ENCODE measurements at regions not wholly inside any gene's neighbourhood (a gene's known extent, or its start where the extent isn't known, plus 50 kb on each side); places are given as distances from the start of the nearest gene placed in this dataset.

GRCh38 chr6:14055541-14055940, 62.0 kb upstream of the CD83 start:
- H3K9me3 ChIP-seq (ENCODE audit: low read length), result peaks cover 2% of the 10 kb centered on the region
- no peaks in the 10 kb centered on the region for H3K4me1 ChIP-seq (ENCODE audit: insufficient read depth, low read length)
- H2AFZ ChIP-seq (ENCODE audit: low read depth, low read length), result no peak overlapping the region
- no peaks in the 10 kb centered on the region for H3K36me3 ChIP-seq (ENCODE audit: insufficient read depth, low read length)
- H3K27me3 ChIP-seq (ENCODE audit: insufficient read depth, low read length), result peaks cover 21% of the 10 kb centered on the region
- H3K4me3 ChIP-seq (ENCODE audit: low read length), result no peak overlapping the region

DNA sequence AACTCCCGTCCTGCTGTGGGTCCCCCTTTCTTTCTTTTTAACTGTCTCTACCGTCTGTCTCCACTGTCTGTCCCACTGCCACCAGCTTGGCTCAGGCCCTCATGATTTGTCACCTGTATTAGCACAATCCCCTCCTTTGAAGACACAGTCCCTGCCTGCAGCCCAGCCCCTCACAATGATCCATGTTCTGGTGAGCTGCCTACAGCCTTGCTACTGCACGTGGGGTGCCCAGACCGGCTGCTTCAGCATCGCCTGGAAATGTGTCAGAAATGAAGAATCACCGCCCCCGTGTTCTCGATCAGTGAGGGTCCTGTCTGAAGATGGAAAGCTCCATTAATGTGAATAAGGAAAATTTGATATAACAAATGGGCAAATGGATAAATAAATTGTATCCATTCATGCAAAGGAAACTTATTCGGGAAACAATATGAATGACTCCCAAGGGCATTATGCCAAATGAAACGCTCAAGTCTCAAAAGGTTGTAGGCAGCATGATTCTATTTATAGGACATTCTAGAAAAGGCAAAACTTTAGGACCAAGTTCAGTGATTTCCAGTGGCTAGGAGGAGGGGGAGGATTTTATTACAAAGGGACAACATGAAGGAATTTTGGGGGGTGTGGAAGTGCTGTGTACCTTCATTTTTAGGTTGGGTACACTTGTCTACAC, 59.4 kb upstream of the CD83 start:
- H3K4me1 ChIP-seq (ENCODE audit: insufficient read depth, low read length), result no peaks in the 10 kb centered on the region
- H2AFZ ChIP-seq (ENCODE audit: low read depth, low read length), result no peak overlapping the region
- no peak overlapping the region for H3K4me3 ChIP-seq (ENCODE audit: low read length)
- peaks cover 6% of the 10 kb centered on the region for H3K27me3 ChIP-seq (ENCODE audit: insufficient read depth, low read length)
- H3K9me3 ChIP-seq (ENCODE audit: low read length), result peaks cover 2% of the 10 kb centered on the region
- no peaks in the 10 kb centered on the region for H3K36me3 ChIP-seq (ENCODE audit: insufficient read depth, low read length)

- Histone ChIP-seq H3K4me1 (ENCODE audit: insufficient read depth, low read length) (no peaks in the 10 kb centered on the region), H3K27me3 (ENCODE audit: insufficient read depth, low read length) (peaks cover 6% of the 10 kb centered on the region), H3K36me3 (ENCODE audit: insufficient read depth, low read length) (no peaks in the 10 kb centered on the region), H3K9me3 (ENCODE audit: low read length) (peaks cover 2% of the 10 kb centered on the region), H2AFZ (ENCODE audit: low read depth, low read length) (no peak overlapping the region), H3K4me3 (ENCODE audit: low read length) (no peak overlapping the region)
These were observed 58.8 kb upstream of the CD83 start for GRCh38 chr6:14058735-14059134.

DNA sequence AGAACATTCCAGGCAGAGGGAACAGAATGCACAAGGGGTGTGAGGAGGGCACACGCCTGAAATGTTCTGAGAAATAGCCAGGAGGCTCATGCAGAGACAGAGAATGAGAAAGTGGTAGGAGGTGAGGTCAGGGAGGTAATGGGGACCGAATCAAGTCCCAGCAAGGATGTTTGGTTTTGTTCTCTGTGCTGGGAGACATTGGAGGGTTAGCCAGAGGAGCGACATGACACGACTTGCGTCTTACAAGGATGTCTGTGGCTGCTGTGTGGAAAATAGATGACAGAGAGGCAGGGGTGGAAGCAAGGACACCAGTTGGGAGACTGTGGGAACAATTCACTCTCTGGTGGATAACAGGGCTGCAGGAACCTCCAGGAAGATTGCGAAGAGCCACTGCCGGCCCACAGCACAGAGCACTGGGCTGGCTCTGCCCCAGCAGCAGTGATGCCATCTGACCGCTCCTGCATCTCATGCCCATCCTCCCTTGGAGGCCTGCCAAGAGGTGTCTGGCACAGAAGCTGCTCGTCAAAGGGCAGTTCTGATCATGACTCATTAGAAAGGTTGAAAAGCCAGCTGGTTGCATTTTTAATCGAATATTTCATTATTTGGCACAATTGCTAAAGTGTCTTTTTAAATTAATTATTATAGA, 57.7 kb upstream of the CD83 start:
- no peak overlapping the region for H3K4me3 ChIP-seq (ENCODE audit: low read length)

GRCh38 chr6:14060971-14061370, 56.6 kb upstream of the CD83 start:
- Histone ChIP-seq H3K27me3 (ENCODE audit: insufficient read depth, low read length) (peaks cover 6% of the 10 kb centered on the region), H3K36me3 (ENCODE audit: insufficient read depth, low read length) (no peaks in the 10 kb centered on the region), H2AFZ (ENCODE audit: low read depth, low read length) (no peak overlapping the region), H3K9me3 (ENCODE audit: low read length) (peaks cover 2% of the 10 kb centered on the region), H3K4me1 (ENCODE audit: insufficient read depth, low read length) (no peaks in the 10 kb centered on the region), H3K4me3 (ENCODE audit: low read length) (no peak overlapping the region)

More for the DNA sequence above, 57.7 kb upstream of the CD83 start:
- no peak overlapping the region for H2AFZ ChIP-seq (ENCODE audit: low read depth, low read length)
- peaks cover 6% of the 10 kb centered on the region for H3K27me3 ChIP-seq (ENCODE audit: insufficient read depth, low read length)
- H3K36me3 ChIP-seq (ENCODE audit: insufficient read depth, low read length), result no peaks in the 10 kb centered on the region
- peaks cover 2% of the 10 kb centered on the region for H3K9me3 ChIP-seq (ENCODE audit: low read length)
- H3K4me1 ChIP-seq (ENCODE audit: insufficient read depth, low read length), result no peaks in the 10 kb centered on the region

- Histone ChIP-seq H3K4me3 (ENCODE audit: low read length) (no peak overlapping the region), H2AFZ (ENCODE audit: low read depth, low read length) (no peak overlapping the region), H3K36me3 (ENCODE audit: insufficient read depth, low read length) (no peaks in the 10 kb centered on the region), H3K27me3 (ENCODE audit: insufficient read depth, low read length) (peaks cover 6% of the 10 kb centered on the region), H3K4me1 (ENCODE audit: insufficient read depth, low read length) (no peaks in the 10 kb centered on the region), H3K9me3 (ENCODE audit: low read length) (peaks cover 2% of the 10 kb centered on the region)
These were observed 55.9 kb upstream of the CD83 start for GRCh38 chr6:14061643-14062042.

DNA sequence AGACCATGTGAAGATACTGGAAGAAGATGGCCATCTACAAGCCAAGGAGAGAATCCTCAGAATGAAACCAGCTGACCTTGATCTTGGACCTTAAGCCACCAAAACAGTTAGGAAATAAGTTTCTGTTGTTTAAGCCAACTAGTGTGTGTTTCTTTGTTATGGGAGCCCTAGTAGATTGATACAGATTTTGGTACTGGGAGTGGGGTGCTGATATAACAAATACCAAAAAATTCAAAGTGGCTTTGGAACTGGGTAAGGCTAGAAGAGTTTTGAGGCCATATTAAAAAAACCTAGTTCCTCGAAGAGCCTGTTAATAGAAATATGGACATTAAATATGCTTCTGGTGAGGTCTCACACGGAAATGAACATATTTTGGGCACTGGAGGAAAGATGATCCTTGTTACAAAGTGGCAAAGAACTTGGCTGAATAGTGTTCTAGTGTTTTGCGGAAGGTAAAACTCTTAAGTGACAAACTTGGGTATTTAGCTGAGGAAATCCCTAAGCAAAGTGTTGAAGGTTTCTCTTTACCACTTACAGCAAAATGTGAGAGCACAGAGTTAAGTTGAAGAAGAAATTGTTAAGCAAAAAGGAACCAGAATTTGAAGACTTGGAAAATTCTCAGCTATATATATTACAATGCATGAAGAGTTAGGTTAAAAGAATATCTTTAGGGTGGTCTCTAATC, 55.1 kb upstream of the CD83 start:
- no peak overlapping the region for H3K4me3 ChIP-seq (ENCODE audit: low read length)
- H2AFZ ChIP-seq (ENCODE audit: low read depth, low read length), result no peak overlapping the region
- no peaks in the 10 kb centered on the region for H3K36me3 ChIP-seq (ENCODE audit: insufficient read depth, low read length)
- no peaks in the 10 kb centered on the region for H3K4me1 ChIP-seq (ENCODE audit: insufficient read depth, low read length)
- H3K27me3 ChIP-seq (ENCODE audit: insufficient read depth, low read length), result peaks cover 6% of the 10 kb centered on the region
- H3K9me3 ChIP-seq (ENCODE audit: low read length), result peaks cover 2% of the 10 kb centered on the region

- no peaks in the 10 kb centered on the region for H3K36me3 ChIP-seq (ENCODE audit: insufficient read depth, low read length)
- H3K9me3 ChIP-seq (ENCODE audit: low read length), result peaks cover 2% of the 10 kb centered on the region
- no peak overlapping the region for H2AFZ ChIP-seq (ENCODE audit: low read depth, low read length)
- H3K4me1 ChIP-seq (ENCODE audit: insufficient read depth, low read length), result no peaks in the 10 kb centered on the region
- H3K27me3 ChIP-seq (ENCODE audit: insufficient read depth, low read length), result peaks cover 6% of the 10 kb centered on the region
- no peak overlapping the region for H3K4me3 ChIP-seq (ENCODE audit: low read length)
These were observed 53.8 kb upstream of the CD83 start for GRCh38 chr6:14063756-14064155.

DNA sequence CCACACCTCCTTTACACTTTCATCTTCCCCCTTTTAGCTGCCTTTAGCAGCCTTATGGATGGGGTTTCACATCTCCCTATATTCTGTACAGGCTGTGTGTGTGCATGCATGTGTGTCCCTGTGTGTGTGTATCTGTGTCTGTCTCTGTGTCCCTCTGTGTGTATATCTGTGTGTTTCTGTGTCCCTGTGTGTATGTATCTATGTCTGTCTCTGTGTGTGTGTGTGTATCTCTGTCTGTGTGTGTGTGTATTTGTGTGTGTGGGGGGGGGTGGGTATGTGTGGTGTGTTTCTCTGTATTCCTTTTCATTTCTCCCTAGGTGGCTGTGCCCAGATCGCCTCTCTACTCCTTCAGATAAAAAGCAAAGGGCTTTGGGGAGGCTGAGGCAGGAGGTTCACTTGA, 52.2 kb upstream of the CD83 start:
- Histone ChIP-seq H3K4me3 (ENCODE audit: low read length) (no peak overlapping the region), H3K9me3 (ENCODE audit: low read length) (no peaks in the 10 kb centered on the region), H3K27me3 (ENCODE audit: insufficient read depth, low read length) (no peaks in the 10 kb centered on the region), H3K4me1 (ENCODE audit: insufficient read depth, low read length) (no peaks in the 10 kb centered on the region), H3K36me3 (ENCODE audit: insufficient read depth, low read length) (no peaks in the 10 kb centered on the region), H2AFZ (ENCODE audit: low read depth, low read length) (no peak overlapping the region)

DNA sequence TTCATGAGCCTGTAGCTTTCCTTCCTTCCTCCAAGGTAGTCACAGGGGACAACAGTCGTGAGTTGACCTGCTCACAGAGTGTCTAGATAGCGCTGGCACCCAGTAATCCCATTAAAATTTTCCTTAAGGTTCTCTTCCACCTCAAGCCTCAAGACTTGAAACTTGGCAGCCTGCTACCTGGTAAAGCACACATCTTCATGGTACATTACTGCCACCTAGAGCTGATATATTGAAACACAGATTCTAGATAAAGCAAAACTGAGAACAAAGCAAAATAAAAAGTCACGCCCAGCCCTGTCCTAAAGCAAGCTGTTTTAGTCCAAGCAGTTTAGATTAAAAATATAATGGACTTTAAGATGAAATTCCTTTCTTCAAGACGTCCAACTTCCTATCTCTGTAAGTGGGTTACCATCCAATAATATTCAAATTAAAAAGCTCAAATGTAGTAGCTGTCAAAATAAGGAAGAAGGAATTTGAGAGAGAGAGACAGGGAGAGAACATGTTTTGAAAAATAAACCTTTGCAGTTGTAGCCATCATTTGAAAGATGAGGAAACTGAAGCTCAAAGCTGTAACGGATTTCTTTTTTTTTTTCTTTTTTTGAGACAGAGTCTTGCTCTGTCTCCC, 50.7 kb upstream of the CD83 start:
- H3K9me3 ChIP-seq (ENCODE audit: low read length), result no peaks in the 10 kb centered on the region
- peak overlapping the region; percentile 85 for H2AFZ ChIP-seq (ENCODE audit: low read depth, low read length)
- H3K27me3 ChIP-seq (ENCODE audit: insufficient read depth, low read length), result no peaks in the 10 kb centered on the region
- no peaks in the 10 kb centered on the region for H3K4me1 ChIP-seq (ENCODE audit: insufficient read depth, low read length)
- no peak overlapping the region for H3K4me3 ChIP-seq (ENCODE audit: low read length)
- H3K36me3 ChIP-seq (ENCODE audit: insufficient read depth, low read length), result no peaks in the 10 kb centered on the region

GRCh38 chr6:14067656-14068055, 49.9 kb upstream of the CD83 start:
- H3K36me3 ChIP-seq (ENCODE audit: insufficient read depth, low read length), result no peaks in the 10 kb centered on the region
- H3K4me3 ChIP-seq (ENCODE audit: low read length), result no peak overlapping the region
- H3K9me3 ChIP-seq (ENCODE audit: low read length), result no peaks in the 10 kb centered on the region
- no peaks in the 10 kb centered on the region for H3K27me3 ChIP-seq (ENCODE audit: insufficient read depth, low read length)
- no peak overlapping the region for H2AFZ ChIP-seq (ENCODE audit: low read depth, low read length)
- no peaks in the 10 kb centered on the region for H3K4me1 ChIP-seq (ENCODE audit: insufficient read depth, low read length)
